ENCODE measurements at regions not wholly inside any gene's neighbourhood (a gene's known extent, or its start where the extent isn't known, plus 50 kb on each side); places are given as distances from the start of the nearest gene placed in this dataset.
"Not testable (repeated sequence)": the region's sequence is repeated elsewhere in the genome, so short reads cannot be mapped to it uniquely, and the experiment has no call there.

DNA sequence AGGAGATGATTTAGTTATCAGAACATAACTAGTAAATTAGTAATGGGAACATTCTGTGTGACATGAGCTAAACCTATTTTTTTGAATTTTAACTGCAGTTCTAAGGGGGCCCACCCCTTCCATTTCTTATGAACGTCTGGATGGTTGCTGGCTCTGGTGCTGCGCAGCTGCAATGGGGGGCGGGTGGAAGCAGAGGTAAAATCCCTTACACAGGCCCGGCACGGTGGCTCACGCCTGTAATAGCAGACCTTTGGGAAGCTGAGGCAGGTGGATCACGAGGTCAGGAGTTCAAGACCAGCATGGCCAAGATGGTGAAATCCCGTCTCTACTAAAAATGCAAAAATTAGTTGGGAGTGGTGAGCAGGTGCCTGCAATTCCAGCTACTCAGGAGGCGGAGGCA is 151.5 kb downstream of the GALR1 start:
- ChIA-PET CTCF (no interaction called here), POLR2A (no interaction called here)
- no peak for DNase-seq (ENCODE audit: extremely low spot score)
- TF ChIP-seq ARNT (IDR thresholded peaks at IDR 0.05) (no peak), HDGF (IDR thresholded peaks at IDR 0.05; ENCODE audit: borderline replicate concordance) (no peak), FOXK2 (IDR thresholded peaks at IDR 0.05) (no peak)

DNA sequence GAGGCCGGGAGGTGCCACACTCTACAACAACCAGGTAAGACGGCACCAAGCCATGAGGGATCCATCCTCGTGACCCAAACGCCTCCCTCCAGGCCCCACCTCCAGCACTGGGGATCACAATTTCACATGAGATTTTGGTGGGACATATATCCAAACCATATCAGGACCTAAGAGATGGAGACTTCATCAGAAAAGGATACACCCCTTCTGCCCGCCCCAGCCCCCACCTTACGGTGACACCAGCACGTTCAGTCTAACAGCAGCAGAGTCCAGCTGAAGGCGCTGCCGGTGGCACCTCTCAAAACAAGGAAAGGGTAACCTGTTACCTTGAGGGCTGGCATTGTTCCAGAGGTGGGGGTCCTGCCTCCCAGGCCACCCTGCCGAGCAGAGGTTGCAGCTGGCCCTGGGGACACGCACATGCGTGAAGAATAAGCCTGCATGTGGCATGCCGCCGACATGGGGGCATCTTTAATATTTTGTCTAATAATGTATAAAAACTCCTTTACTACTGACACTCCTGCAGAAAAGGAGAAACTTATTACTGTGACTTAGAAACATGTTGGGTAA is 154.4 kb downstream of the GALR1 start:
- POLR2A ChIA-PET = no interaction called here
- no peak for DNase-seq (ENCODE audit: extremely low spot score)
- CTCF ChIA-PET = no interaction called here
- TF ChIP-seq FOXM1 (IDR thresholded peaks at IDR 0.05; ENCODE audit: borderline replicate concordance) = no peak
- TF ChIP-seq BHLHE40 (IDR thresholded peaks at IDR 0.05; ENCODE audit: borderline replicate concordance) = no peak
- TF ChIP-seq FOXK2 (IDR thresholded peaks at IDR 0.05) = no peak
- no peak for TF ChIP-seq L3MBTL2 (conservative IDR thresholded peaks at IDR 0.05)
- no peak for TF ChIP-seq ELF4 (IDR thresholded peaks at IDR 0.05)
- TF ChIP-seq TARDBP (IDR thresholded peaks at IDR 0.05) = no peak
- no peak for TF ChIP-seq SP1 (IDR thresholded peaks at IDR 0.05)
- no peak for TF ChIP-seq SUZ12 (IDR thresholded peaks at IDR 0.05)
- no peak for TF ChIP-seq CTBP1 (IDR thresholded peaks at IDR 0.05; ENCODE audit: borderline replicate concordance)
- no peak for TF ChIP-seq HDGF (IDR thresholded peaks at IDR 0.05; ENCODE audit: borderline replicate concordance)
- no peak for TF ChIP-seq NFRKB (IDR thresholded peaks at IDR 0.05)
- no peak for TF ChIP-seq FOXA1 (IDR thresholded peaks at IDR 0.05)
- TF ChIP-seq, protein P1, sequence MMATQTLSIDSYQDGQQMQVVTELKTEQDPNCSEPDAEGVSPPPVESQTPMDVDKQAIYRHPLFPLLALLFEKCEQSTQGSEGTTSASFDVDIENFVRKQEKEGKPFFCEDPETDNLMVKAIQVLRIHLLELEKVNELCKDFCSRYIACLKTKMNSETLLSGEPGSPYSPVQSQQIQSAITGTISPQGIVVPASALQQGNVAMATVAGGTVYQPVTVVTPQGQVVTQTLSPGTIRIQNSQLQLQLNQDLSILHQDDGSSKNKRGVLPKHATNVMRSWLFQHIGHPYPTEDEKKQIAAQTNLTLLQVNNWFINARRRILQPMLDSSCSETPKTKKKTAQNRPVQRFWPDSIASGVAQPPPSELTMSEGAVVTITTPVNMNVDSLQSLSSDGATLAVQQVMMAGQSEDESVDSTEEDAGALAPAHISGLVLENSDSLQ (IDR thresholded peaks at IDR 0.05) = no peak
- no peak for TF ChIP-seq LEF1 (IDR thresholded peaks at IDR 0.05; ENCODE audit: borderline replicate concordance)
- no peak for TF ChIP-seq ARNT (IDR thresholded peaks at IDR 0.05)
- TF ChIP-seq ZNF384 (IDR thresholded peaks at IDR 0.05) = no peak

DNA sequence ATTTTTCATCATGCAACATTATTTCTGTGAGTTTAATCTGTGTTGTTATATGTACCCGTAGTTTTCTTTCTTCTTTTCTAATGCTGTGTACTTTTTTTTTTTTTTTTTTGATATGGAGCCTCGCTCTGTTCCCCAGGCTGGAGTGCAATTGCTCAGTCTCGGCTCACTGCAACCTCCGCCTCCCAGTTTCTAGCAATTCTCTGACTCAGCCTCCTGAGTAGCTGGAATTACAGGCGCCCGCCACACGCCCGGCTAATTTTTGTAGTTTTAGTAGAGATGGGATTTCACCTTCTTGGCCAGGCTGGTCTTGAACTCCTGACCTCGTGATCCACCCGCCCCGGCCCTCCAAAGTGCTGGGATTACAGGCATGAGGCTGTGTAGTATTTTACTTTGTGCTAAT is 155.4 kb downstream of the GALR1 start:
- CTCF ChIA-PET = no interaction called here
- TF ChIP-seq L3MBTL2 (conservative IDR thresholded peaks at IDR 0.05) (no peak), ELF4 (IDR thresholded peaks at IDR 0.05) (no peak), ZNF384 (IDR thresholded peaks at IDR 0.05) (no peak), NFRKB (IDR thresholded peaks at IDR 0.05) (no peak), CTBP1 (IDR thresholded peaks at IDR 0.05; ENCODE audit: borderline replicate concordance) (no peak), FOXK2 (IDR thresholded peaks at IDR 0.05) (no peak), FOXM1 (IDR thresholded peaks at IDR 0.05; ENCODE audit: borderline replicate concordance) (no peak), SP1 (IDR thresholded peaks at IDR 0.05) (no peak), SUZ12 (IDR thresholded peaks at IDR 0.05) (no peak), LEF1 (IDR thresholded peaks at IDR 0.05; ENCODE audit: borderline replicate concordance) (no peak), HDGF (IDR thresholded peaks at IDR 0.05; ENCODE audit: borderline replicate concordance) (no peak), TARDBP (IDR thresholded peaks at IDR 0.05) (no peak), BHLHE40 (IDR thresholded peaks at IDR 0.05; ENCODE audit: borderline replicate concordance) (no peak), FOXA1 (IDR thresholded peaks at IDR 0.05) (no peak), ARNT (IDR thresholded peaks at IDR 0.05) (no peak)
- TF ChIP-seq, protein P1 (IDR thresholded peaks at IDR 0.05) = no peak
- DNase-seq (ENCODE audit: extremely low spot score) = no peak
- POLR2A ChIA-PET = no interaction called here

DNA sequence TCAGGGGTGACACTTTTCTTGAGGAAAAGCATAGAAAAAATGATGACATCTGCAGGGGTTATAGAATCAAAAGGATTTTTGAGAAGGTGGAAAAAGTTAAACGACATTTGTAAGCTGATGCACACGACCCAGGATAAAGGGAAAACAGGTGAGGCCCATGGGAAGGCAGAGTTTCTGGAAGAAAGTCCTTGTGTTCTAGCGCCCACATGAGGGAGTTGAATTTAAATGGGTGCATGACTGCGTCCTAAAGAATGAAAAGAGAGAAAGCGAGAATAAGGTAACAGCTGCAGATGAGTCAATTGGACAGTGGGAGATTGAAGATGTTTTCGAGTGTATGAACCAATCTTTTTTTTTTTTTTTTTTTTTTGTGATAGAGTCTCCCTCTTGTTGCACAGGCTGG is 158.1 kb downstream of the GALR1 start:
- ChIA-PET POLR2A (no interaction called here), CTCF (no interaction called here)
- TF ChIP-seq ZNF384 (IDR thresholded peaks at IDR 0.05) (no peak), CTBP1 (IDR thresholded peaks at IDR 0.05; ENCODE audit: borderline replicate concordance) (no peak), L3MBTL2 (conservative IDR thresholded peaks at IDR 0.05) (no peak), ELF4 (IDR thresholded peaks at IDR 0.05) (no peak), FOXK2 (IDR thresholded peaks at IDR 0.05) (no peak), FOXA1 (IDR thresholded peaks at IDR 0.05) (no peak), SUZ12 (IDR thresholded peaks at IDR 0.05) (no peak), BHLHE40 (IDR thresholded peaks at IDR 0.05; ENCODE audit: borderline replicate concordance) (no peak), NFRKB (IDR thresholded peaks at IDR 0.05) (no peak), TARDBP (IDR thresholded peaks at IDR 0.05) (no peak), LEF1 (IDR thresholded peaks at IDR 0.05; ENCODE audit: borderline replicate concordance) (no peak), FOXM1 (IDR thresholded peaks at IDR 0.05; ENCODE audit: borderline replicate concordance) (no peak), ARNT (IDR thresholded peaks at IDR 0.05) (no peak), SP1 (IDR thresholded peaks at IDR 0.05) (no peak), HDGF (IDR thresholded peaks at IDR 0.05; ENCODE audit: borderline replicate concordance) (no peak)
- TF ChIP-seq, protein P1 (IDR thresholded peaks at IDR 0.05) = no peak
- no peak for DNase-seq (ENCODE audit: extremely low spot score)

DNA sequence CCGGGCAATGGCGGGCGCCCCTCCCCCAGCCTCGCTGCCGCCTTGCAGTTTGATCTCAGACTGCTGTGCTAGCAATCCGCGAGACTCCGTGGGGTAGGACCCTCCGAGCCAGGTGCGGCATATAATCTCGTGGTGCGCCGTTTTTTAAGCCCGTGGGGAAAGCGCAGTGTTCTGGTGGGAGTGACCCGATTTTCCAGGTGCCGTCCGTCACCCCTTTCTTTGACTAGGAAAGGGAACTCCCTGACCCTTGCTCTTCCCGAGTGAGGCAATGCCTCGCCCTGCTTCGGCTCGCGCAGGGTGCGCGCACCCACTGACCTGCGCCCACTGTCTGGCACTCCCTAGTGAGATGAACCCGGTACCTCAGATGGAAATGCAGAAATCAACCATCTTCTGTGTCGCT is 171.9 kb downstream of the GALR1 start:
- POLR2A ChIA-PET = interaction anchor here (0.7 kb wide), 1 partner anchor 10 kb away, joined by 3 read pairs; no protein-coding TSS in a partner anchor
- DNase-seq (ENCODE audit: extremely low spot score); CTCF ChIA-PET: not testable (repeated sequence)

DNA sequence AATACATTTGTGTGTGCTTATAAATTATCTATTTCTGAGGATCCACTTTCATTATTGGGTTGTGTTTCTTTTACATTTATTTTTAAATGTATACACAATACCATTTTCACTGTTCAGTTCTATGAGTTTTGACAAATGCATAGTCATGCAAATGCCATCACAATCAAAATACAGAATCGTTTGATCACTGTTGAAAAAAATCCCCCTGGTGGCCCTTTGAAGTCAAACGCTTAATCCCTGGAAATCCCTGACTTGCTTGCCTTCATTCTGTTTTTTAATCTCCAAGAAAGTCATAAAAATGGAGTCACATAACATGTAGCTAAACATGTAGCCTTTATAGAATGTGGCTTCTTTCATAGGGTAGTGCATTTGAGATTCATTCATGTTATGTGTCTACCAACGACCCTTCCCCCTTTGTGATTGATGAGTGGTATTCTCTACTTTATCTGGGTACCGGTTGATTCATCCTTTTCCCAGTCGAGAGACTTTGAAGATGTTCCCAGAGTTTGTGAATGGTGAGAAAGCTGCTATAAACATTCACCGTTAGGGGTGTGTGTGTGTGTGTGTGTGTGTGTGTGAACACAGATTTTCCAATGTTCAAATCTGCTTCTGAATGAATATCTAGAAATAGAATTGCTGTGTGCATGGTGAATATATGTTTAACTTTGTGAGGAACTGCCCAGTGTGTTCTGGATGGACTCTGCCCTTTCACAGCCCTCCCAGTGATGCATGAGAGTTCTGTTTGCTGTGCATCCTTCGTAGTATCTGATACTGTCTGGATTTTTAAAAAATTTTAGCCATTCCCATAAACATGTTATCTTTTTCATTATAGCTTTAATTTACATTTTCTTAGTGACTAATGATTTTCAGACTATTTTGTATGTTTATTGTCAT is 173.6 kb downstream of the GALR1 start:
- ChIA-PET CTCF (no interaction called here), POLR2A (no interaction called here)
- TF ChIP-seq L3MBTL2 (conservative IDR thresholded peaks at IDR 0.05) = no peak
- TF ChIP-seq ELF4 (IDR thresholded peaks at IDR 0.05) = no peak
- TF ChIP-seq NFRKB (IDR thresholded peaks at IDR 0.05) = no peak
- TF ChIP-seq ZNF384 (IDR thresholded peaks at IDR 0.05) = no peak
- no peak for TF ChIP-seq FOXM1 (IDR thresholded peaks at IDR 0.05; ENCODE audit: borderline replicate concordance)
- TF ChIP-seq CTBP1 (IDR thresholded peaks at IDR 0.05; ENCODE audit: borderline replicate concordance) = no peak
- no peak for TF ChIP-seq TARDBP (IDR thresholded peaks at IDR 0.05)
- no peak for TF ChIP-seq SUZ12 (IDR thresholded peaks at IDR 0.05)
- TF ChIP-seq FOXA1 (IDR thresholded peaks at IDR 0.05) = no peak
- DNase-seq (ENCODE audit: extremely low spot score) = no peak
